ENCODE measurements at regions not wholly inside any gene's neighbourhood (a gene's known extent, or its start where the extent isn't known, plus 50 kb on each side); places are given as distances from the start of the nearest gene placed in this dataset.

DNA sequence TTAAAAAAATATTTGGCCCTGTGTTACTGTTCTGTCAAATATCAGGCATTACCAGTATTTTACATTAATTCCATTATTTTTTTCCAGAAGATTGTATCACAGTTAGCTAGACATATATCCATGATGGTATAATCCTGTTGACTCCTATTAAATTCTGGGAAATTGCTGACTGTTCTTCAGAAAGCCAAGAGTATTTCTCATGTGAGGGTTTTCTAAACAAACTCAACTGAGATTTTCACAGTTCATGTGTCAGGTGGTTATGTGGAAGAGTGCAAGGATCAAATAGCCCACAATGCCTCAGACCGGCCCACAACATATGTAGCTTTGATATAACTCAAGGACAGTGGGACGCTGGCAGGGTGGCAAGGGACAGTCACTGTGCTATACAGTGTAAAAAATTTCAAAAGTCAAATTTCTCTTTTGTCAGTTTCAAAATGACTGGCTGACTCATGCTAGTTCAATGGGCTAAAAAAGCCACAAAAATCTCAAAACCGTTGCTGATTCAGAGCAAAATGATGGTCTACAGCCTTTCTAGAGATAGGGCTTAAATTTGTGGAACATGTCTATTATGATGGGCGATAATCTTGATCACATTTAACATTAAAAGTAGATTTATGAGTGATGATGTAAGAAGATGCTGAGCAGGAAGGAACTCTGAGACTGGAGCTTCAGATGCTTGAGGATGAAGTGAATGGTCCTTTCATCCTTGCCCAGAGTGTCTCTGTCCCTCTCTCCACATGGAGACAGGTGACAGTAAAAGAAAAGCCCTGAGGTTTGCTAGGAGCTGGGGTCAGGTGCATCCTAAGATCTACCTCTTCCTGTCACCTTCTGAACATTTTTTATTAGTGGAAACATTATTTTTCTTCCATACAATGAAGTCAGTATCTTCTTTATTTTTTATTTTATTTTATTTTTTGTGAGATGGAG lies 175.8 kb upstream of the PIEZO2 start:
- ChIA-PET CTCF (interaction anchor here (0.6 to 7.0 kb wide), 4 partner anchors 10 to 228 kb away, joined by 3 to 56 read pairs (median 6); no protein-coding TSS in a partner anchor), POLR2A (interaction anchor here (1.3 to 1.9 kb wide), 2 partner anchors 149 to 157 kb away, joined by 5 read pairs; no protein-coding TSS in a partner anchor)
- peak; percentile 67 for DNase-seq (ENCODE audit: low read depth, low spot score)
- no peak for TF ChIP-seq CTCF (IDR thresholded peaks at IDR 0.05; ENCODE audit: insufficient read depth, low read length, missing control alignments)
- H3K4me3 ChIP-seq (ENCODE audit: low read depth, low read length), result no peak overlapping the region

DNA sequence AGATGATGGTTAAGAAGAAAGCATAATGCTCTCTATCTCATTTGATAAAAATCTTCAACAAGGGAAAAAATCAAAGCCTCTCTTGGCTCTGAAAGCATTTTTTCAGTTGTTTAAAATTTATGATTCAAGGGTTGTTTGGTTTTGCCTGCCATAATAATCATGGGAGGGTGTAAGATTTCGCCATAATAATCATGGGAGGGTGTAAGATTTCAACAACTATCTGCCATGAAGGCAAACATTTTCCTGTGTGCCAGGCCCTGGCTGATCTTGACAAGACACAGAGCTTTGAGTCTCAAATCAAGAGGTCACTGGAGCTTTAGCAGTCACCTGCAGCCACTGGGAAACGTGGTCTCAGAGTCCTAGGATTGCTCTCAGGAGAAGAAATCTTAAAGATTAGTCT lies 175.1 kb upstream of the PIEZO2 start:
- TF ChIP-seq CTCF (IDR thresholded peaks at IDR 0.05; ENCODE audit: insufficient read depth, low read length, missing control alignments), result no peak
- DNase-seq (ENCODE audit: low read depth, low spot score), result no peak
- H3K4me3 ChIP-seq (ENCODE audit: low read depth, low read length), result no peak overlapping the region
- ChIA-PET CTCF (interaction anchor here (0.6 to 7.0 kb wide), 4 partner anchors 11 to 229 kb away, joined by 3 to 56 read pairs (median 6); no protein-coding TSS in a partner anchor), POLR2A (interaction anchor here (1.3 to 1.9 kb wide), 2 partner anchors 148 to 157 kb away, joined by 5 read pairs; no protein-coding TSS in a partner anchor)

- POLR2A ChIA-PET, result no interaction called here
- CTCF ChIA-PET, result interaction anchor here (2.2 to 7.0 kb wide), 2 partner anchors 12 to 230 kb away, joined by 10 to 56 read pairs; no protein-coding TSS in a partner anchor
- TF ChIP-seq CTCF (IDR thresholded peaks at IDR 0.05; ENCODE audit: insufficient read depth, low read length, missing control alignments), result no peak
- H3K4me3 ChIP-seq (ENCODE audit: low read depth, low read length), result no peak overlapping the region
- DNase-seq (ENCODE audit: low read depth, low spot score), result no peak
These were observed 174.0 kb upstream of the PIEZO2 start for GRCh38 chr18:11323359-11323819.

DNA sequence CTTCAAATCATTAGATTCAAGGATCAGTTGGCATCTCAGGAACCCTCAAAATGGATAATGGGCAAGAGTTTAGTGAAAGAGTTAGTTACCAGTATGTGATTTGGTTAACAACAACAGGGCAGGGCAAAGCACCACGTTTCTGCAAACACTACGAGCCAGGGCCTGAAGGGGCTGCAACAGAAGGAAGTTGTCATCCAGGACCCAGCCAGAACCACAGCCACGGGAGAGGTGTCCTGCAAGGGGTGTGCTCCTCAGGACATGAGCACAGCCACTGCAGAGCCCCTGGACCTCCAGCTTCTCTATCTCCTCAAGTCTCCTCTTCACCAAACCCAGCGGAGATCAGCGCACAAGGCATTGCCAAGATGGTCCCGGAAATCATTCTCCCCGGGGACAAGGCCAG lies 173.3 kb upstream of the PIEZO2 start:
- H3K4me3 ChIP-seq (ENCODE audit: low read depth, low read length), result no peak overlapping the region
- POLR2A ChIA-PET, result no interaction called here
- CTCF ChIA-PET, result interaction anchor here (7.0 kb wide), 1 partner anchor 11 kb away, joined by 56 read pairs; no protein-coding TSS in a partner anchor
- DNase-seq (ENCODE audit: low read depth, low spot score), result no peak
- TF ChIP-seq CTCF (IDR thresholded peaks at IDR 0.05; ENCODE audit: insufficient read depth, low read length, missing control alignments), result no peak

DNA sequence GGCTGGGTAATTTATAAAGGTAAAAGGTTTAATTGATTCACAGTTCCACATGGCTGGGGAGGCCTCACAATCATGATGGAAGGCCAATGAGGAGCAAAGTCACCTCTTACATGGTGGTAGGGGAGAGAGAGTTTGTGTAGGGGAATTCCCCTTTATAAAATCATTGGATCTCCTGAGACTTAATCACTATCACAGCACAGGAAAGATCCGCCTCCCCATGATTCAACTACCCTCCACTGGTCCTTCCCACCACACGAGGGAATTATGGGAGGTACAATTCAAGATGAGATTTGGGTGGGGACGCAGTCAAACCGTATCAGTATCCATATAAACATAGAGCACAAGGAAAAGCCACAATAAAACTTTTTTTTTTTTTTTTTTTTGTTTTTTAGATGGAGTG lies 172.6 kb upstream of the PIEZO2 start:
- H3K4me3 ChIP-seq (ENCODE audit: low read depth, low read length), result no peak overlapping the region
- ChIA-PET POLR2A (no interaction called here), CTCF (interaction anchor here (1.8 to 7.0 kb wide), 3 partner anchors 10 to 231 kb away, joined by 6 to 56 read pairs (median 7); no protein-coding TSS in a partner anchor)
- DNase-seq (ENCODE audit: low read depth, low spot score), result no peak
- TF ChIP-seq CTCF (IDR thresholded peaks at IDR 0.05; ENCODE audit: insufficient read depth, low read length, missing control alignments), result no peak

DNA sequence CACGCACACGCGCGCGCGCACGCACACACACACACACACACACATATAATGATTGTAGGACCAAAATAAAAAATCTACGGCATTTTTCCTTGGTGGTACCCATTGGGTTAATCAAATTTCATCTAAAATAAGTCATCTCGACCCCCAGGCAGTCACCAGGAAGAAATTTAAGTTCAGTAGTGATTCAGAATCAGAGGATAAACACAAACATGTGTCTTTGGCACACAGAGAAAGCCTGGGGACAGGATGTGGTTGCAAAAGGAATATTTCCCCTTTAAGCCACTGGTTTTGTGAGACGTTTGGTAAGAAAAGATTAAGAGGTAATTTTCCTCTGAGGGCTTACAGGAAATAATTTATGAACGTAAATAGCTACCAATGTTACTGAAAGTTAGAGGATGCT lies 171.6 kb upstream of the PIEZO2 start:
- ChIA-PET POLR2A (no interaction called here), CTCF (interaction anchor here (1.8 to 7.0 kb wide), 3 partner anchors 9 to 232 kb away, joined by 6 to 56 read pairs (median 7); no protein-coding TSS in a partner anchor)
- no peak overlapping the region for H3K4me3 ChIP-seq (ENCODE audit: low read depth, low read length)
- no peak for DNase-seq (ENCODE audit: low read depth, low spot score)
- no peak for TF ChIP-seq CTCF (IDR thresholded peaks at IDR 0.05; ENCODE audit: insufficient read depth, low read length, missing control alignments)
